HG03280 (cell line): ENCODE measurements at regions not wholly inside any gene's neighbourhood (a gene's known extent, or its start where the extent isn't known, plus 50 kb on each side); places are given as distances from the start of the nearest gene placed in this dataset.

ENCODE experiments used
- ATAC-seq: cut with Tn5 transposase; IDR thresholded peaks from one replicate; pipeline ENCODE4 v1.9.1; 2021; ENCODE audit warnings: mild to moderate bottlenecking, moderate library complexity; ENCODE audit not compliant: unreplicated experiment

- ATAC-seq, result no peak
These were observed 288.6 kb downstream of the AACS start for GRCh38 chr12:125353871-125354270.

DNA sequence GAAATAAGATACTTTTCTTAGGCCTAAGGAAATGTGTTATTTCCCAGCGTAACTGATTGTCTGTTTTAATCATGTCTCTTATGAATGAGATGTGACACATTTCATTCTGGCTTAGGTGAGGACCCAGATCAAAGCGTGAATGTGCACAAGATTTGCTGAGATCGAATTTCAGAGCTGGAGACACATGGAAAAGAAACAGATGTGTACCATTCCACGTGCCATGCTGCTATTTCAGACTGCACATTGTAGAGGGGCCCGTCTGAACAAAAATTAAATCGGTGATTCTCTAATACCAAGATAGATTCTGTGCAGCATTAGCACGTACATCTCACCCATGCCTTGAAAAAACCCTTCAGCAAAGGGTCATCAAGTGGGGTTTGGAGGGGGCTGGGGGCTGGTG, 290.4 kb downstream of the AACS start:
- no peak for ATAC-seq

DNA sequence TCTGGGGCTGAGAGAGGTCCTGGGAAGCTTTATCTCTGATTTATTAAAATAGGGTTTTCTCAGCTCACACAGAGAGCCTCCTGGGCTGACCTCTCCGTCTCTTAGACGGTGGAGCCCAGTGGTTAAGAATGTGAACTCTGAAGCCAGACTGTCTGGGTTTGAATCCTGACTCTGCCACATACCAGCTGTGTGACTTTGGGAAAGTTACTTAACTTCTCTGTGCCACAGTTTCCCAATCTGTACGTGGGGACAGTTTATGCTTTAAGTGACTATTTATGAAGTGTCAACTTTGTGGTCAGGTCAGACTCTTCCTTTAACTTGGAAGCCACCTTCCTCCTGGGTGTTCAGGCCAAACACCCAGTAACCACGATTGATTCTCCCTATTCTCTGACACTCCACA, 290.9 kb downstream of the AACS start:
- ATAC-seq, result no peak

DNA sequence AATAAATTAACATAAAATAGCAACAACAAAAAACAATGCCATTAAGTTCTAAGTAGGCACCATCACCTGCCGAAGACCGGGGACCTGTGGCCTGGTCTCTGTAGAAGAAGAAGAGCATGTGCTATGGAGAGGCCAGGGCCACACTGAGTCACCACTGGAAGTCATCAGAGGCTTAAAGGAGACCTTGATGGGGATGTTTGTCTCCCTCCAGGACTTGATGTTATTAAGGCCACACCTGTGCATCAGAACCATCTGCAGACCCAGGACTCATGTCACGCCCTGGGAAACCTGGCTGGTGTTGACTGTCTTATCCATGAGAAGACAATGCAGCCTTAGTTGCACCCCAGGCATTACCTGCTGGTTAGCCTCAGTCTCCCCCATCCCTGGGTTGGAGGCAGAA, 292.3 kb downstream of the AACS start:
- ATAC-seq, result no peak

GRCh38 chr12:125360540-125360939, 295.3 kb downstream of the AACS start:
- ATAC-seq, result no peak

- ATAC-seq, result no peak
These were observed 305.8 kb downstream of the AACS start for GRCh38 chr12:125371033-125371432.

DNA sequence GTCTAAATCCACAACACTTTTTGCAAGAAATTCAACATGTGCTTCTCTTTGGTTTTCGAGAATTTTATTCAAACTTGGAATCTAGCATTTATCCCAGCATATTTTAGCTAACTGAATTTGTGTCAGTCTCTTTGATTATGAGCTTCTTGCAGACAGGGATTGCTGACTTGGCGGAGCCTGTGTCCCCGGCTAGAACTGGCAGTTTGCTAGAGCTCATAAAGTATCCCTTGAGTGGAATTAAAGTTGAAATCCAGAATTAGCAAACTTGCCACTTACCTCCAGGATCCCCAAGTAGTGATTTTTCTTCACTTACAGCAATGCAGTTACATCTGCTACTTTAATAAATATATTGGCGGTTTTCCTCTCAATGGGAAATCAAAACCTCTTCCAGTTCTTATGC, 306.9 kb downstream of the AACS start:
- no peak for ATAC-seq

DNA sequence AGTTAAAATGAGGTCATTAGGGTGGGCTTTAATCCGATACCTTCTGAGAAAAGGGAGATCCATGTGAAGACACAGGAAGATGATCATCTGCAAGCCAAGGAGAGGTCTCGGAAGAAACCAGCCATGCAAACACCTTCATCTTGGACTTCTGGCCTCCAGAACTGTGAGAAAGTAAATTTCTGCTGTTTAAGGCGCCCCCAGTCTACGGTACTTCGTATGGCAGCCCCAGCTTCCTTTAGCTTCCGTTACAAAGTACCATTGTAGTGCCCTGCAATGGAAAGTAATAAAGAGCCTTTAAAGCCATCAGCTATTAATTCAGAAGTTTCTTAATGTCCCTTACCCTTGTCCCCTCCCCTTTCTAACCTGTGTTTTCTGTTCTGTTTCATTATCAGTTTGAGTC, 308.1 kb downstream of the AACS start:
- no peak for ATAC-seq

- no peak for ATAC-seq
These were observed 311.2 kb downstream of the AACS start for GRCh38 chr12:125376422-125376821.

- no peak for ATAC-seq
These were observed 311.9 kb downstream of the AACS start for GRCh38 chr12:125377093-125377492.

- no peak for ATAC-seq
These were observed 316.1 kb downstream of the AACS start for GRCh38 chr12:125381373-125381772.

GRCh38 chr12:125382926-125383325, 317.7 kb downstream of the AACS start:
- no peak for ATAC-seq

DNA sequence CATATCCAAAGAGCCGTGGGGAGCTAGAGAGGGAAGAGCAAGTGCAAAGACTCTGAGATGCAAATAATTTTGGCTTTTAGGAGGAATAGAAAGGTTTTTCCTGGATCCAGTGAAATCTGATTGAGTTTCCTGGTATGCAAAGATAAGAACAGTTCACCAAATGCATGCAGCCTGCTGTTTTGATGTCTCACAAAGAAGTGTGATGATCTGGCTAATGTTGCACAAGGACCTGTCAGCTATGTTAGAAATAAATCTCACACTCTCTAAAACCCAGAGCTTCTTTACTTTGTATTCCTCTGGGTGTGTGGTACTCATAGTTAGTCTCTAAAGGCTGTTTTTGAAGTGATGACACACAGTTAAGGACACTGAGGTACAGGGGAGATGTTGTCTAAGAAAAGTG, 321.4 kb downstream of the AACS start:
- no peak for ATAC-seq

DNA sequence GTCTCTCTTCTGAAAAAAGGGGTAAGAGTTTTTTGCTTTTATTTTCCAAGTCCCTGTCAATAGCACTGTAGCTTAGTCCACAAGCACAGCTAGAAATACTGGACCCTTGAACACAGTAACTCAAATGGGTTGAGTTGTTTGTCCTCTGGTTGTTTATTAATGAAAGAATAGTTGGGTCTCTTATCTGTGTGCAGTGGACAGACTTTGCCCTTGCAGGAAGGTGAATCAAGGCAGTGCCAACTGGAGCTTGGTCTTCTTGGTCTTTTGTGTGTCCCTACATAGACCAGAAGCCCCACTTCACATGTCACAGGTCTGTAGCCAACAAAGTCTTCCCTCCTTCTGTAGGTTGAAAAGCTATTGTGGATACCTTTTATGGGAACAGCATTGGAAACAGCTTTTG, 322.0 kb downstream of the AACS start:
- no peak for ATAC-seq

- no peak for ATAC-seq
These were observed 323.9 kb downstream of the AACS start for GRCh38 chr12:125389061-125389697.

DNA sequence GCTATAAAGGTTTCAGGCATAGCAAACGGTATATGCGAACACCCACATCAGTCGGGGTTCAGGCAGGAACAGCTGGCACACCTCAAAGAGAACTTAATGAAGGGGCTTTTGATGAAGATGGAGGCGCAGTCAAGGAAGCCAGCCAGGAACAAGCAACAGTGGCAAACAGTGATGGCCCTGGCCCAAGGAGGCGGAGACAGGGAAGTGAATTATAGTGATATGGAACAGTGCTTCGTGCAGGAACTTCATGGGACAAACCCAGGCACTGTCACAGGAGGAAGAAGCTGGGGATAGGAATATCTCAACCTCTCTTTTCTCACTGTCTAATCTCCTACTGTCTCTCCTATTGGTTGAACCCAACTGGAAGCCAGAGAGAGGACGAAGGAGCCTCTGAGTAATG, 328.3 kb downstream of the AACS start:
- ATAC-seq, result no peak

DNA sequence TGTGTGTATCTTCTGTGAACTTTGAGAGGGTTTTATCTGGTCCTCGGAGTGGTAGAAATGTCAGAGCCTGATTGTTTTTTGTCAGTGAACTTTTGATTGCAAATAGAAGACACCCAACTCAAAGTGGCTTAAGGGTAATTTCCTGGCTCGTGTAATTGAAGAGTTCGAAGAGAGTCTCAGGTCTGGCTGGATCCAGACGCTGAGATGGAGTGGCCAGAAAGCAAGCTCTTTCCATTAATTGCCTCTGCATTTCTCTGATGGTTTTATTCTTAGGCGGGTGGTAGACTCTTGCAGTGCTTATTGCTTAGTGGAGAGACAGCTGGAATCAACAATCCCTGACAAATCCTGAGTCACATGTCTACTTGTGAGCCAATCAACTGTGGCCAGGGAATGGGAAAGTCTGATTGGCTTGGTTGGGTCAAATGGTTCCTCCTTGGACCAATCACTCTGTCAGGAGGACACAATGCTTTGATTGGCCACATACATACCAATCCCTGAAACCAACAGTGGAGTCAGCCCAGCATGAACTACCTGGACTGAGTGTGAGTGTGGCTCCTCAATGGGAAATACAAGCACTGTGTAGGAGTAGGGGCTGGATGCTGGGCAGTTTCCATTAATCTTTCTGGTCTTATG, 330.5 kb downstream of the AACS start:
- ATAC-seq, result no peak

DNA sequence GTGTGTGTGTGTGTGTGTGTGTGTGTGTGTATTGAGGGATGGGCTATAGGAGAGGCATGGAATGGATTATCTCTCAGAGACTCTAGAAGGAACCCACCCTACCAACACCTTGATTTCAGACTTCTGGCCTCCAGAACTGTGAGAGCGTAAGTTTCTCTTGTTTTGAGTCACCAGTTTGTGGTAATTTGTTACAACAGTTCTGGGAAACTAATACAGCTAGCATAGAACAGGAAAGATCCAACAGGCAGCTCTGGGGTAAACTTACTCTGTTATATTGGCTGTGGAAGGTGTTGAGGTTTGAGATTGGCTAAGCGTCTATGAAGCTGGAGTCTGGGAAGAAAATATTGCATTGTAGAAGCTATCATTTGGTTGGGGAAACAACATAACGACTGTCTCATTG, 334.3 kb downstream of the AACS start:
- no peak for ATAC-seq

DNA sequence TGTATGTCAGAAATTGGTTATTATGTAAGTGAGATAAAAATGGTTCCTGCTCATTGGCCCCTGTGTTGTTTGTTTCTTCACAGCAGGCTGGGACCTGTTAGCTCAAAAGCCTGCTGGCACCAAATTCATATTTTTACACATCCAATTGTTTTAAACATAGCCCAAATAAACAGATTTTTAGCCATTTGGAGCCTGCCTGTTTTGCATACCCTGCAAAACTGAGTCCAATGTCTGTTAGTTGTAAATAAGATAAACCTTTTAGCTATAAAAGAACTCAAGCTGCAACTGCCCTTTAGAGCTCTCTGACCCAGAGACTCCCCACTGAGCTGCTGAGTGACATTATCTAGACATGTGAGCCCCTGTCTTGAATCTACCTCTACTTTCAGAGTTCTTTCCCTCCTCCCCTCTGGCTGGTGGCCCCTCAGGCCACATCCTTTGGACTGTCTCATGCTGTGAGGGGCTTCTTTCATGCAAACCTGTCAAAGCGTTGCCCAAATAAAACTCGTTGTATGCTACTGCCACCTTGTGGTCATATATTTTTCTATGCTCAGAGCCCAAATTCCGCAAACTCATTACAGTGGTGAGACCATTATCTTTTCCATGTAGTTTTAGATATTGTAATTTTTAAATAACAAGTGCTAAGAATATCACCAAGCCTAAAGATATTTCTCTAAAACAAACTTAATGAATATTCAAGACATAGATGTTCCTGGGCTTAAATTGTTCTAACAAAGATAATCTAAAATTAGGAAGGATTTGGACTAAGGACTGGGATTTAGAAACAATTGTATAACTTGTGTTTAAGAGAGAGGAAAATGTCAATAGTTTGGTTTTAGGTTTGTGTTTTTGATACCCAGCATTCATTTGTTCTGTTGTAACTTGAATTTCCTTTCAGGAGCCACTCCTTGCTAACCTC, 337.9 kb downstream of the AACS start:
- ATAC-seq, result no peak

DNA sequence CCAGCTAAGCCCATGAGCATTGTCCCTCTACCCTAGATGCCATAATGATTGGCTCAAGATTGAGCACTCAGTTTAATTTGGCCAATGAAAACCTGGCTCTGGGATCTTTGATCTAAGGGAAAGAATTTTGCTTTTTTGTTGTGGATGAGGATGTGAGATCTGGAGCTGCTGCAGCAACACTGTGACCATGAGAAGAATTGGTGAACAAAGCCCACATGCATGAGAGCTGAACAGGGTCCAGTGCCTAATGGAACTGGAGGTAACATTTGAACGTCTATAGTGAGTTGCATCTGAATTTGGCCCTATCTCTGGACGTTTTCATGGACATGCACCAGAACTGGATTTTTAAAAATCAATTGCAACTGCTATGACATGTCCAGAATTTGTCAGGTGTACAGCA, 338.6 kb downstream of the AACS start:
- ATAC-seq, result no peak

DNA sequence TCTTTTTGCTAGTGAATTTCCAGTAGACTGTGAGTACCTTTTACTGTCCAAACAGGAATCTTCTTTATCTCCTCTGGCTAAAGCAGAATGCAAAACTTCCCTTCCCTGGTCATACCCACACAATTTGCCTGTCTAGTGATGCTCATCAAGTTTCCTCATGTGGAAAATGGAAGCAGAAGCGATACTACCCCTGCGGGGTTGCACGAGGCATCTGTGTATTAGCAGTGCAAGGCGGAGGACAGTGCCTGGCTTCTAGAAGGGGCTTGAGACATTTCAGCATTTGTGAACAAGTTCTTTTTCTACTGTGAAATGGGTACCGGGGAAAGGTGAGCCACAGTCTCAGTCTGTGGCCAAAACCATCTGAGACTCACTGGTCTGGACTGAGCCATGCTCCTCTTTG, 340.9 kb downstream of the AACS start:
- ATAC-seq, result no peak

- ATAC-seq, result no peak
These were observed 343.5 kb downstream of the AACS start for GRCh38 chr12:125408718-125409117.
